Neuronal stem cell (in vitro differentiated cells): ENCODE measurements at regions not wholly inside any gene's neighbourhood (a gene's known extent, or its start where the extent isn't known, plus 50 kb on each side); places are given as distances from the start of the nearest gene placed in this dataset.
A peak's percentile ranks its signal among the peaks of the same experiment; 100 is the strongest.

Source experiments
- DNase-seq: peaks from one replicate; pipeline ENCODE4 v3.0.0-alpha.2; 2013; ENCODE audit warnings: low spot score
- H2AFZ ChIP-seq: one replicate; pipeline ENCODE4 v1.6.1; 2013; ENCODE audit warnings: mild to moderate bottlenecking, low read length, inconsistent platforms
- H2AK5ac ChIP-seq: 2 replicates; pipeline ENCODE4 v1.6.1; 2013; ENCODE audit warnings: low read depth, mild to moderate bottlenecking, inconsistent platforms, low read length, moderate library complexity, mixed read lengths
- H2BK120ac ChIP-seq: 2 replicates; pipeline ENCODE4 v1.6.1; 2013; ENCODE audit warnings: low read depth, mild to moderate bottlenecking, inconsistent platforms, low read length, moderate library complexity, mixed read lengths
- H2BK12ac ChIP-seq: one replicate; pipeline ENCODE4 v1.6.1; 2013; ENCODE audit warnings: low read length, inconsistent platforms
- H2BK15ac ChIP-seq: 2 replicates; pipeline ENCODE4 v1.6.1; 2013; ENCODE audit warnings: mild to moderate bottlenecking, low read length, inconsistent platforms, mixed read lengths
- H2BK5ac ChIP-seq: one replicate; pipeline ENCODE4 v1.6.1; 2013; ENCODE audit warnings: inconsistent platforms, mild to moderate bottlenecking, low read length, moderate library complexity
- H3K14ac ChIP-seq: one replicate; pipeline ENCODE4 v1.6.1; 2013; ENCODE audit warnings: low read length, inconsistent platforms
- H3K18ac ChIP-seq: 2 replicates; pipeline ENCODE4 v1.6.1; 2013; ENCODE audit warnings: low read length, inconsistent platforms
- H3K23ac ChIP-seq: 2 replicates; pipeline ENCODE4 v1.6.1; 2013; ENCODE audit warnings: low read depth, mild to moderate bottlenecking, mixed read lengths, low read length, inconsistent platforms; ENCODE audit not compliant: poor library complexity
- H3K27ac ChIP-seq: replicated peaks from 3 replicates; pipeline ENCODE4 v1.5.1; 2013; ENCODE audit warnings: low read length, inconsistent platforms
- H3K27me3 ChIP-seq, 3 experiments: 2 replicates each; pipeline ENCODE4 v1.6.1; 2013; ENCODE audit warnings: low read length in 3 of 3, mild to moderate bottlenecking in 2 of 3, inconsistent platforms in 1 of 3, low read depth in 1 of 3, mixed read lengths in 1 of 3, moderate library complexity in 1 of 3; ENCODE audit not compliant: control insufficient read depth in 3 of 3, insufficient read depth in 3 of 3
- H3K36me3 ChIP-seq, 2 donors: replicated peaks in 1 of 2; 2 replicates each; pipeline ENCODE4 v1.6.1; 2013; ENCODE audit warnings: low read length in 2 of 2; ENCODE audit not compliant: control insufficient read depth in 2 of 2, insufficient read depth in 2 of 2
- H3K4ac ChIP-seq: 2 replicates; pipeline ENCODE4 v1.6.1; 2013; ENCODE audit warnings: inconsistent platforms, mild to moderate bottlenecking, low read length, moderate library complexity
- H3K4me1 ChIP-seq, 2 donors: 1 replicate in 1 of 2; 2 replicates in 1 of 2; pipeline ENCODE4 v1.6.1; 2013; ENCODE audit warnings: low read length in 2 of 2, low read depth in 1 of 2; ENCODE audit not compliant: control insufficient read depth in 2 of 2, insufficient read depth in 1 of 2
- H3K4me2 ChIP-seq: one replicate; pipeline ENCODE4 v1.6.1; 2013; ENCODE audit warnings: mild to moderate bottlenecking, low read length, inconsistent platforms; ENCODE audit not compliant: insufficient read depth, poor library complexity, severe bottlenecking
- H3K4me3 ChIP-seq, 2 donors: 2 replicates each; pipeline ENCODE4 v1.5.1; 2013; ENCODE audit warnings: low read length in 2 of 2, mild to moderate bottlenecking in 2 of 2, inconsistent platforms in 1 of 2, moderate library complexity in 1 of 2
- H3K79me1 ChIP-seq: one replicate; pipeline ENCODE4 v1.6.1; 2013; ENCODE audit warnings: low read depth, mild to moderate bottlenecking, inconsistent platforms, low read length, moderate library complexity
- H3K9ac ChIP-seq: one replicate; pipeline ENCODE4 v1.6.1; 2013; ENCODE audit warnings: mild to moderate bottlenecking, low read depth, low read length, inconsistent platforms; ENCODE audit not compliant: poor library complexity
- H3K9me3 ChIP-seq, 2 donors: replicated peaks in 1 of 2; 2 replicates each; pipeline versions ENCODE3 to v1.6.1; 2013; ENCODE audit warnings: low read length in 2 of 2, mild to moderate bottlenecking in 2 of 2, inconsistent platforms in 1 of 2, low read depth in 1 of 2, mixed read lengths in 1 of 2, moderate library complexity in 1 of 2; ENCODE audit not compliant: control insufficient read depth in 2 of 2, insufficient read depth in 1 of 2
- H4K8ac ChIP-seq: one replicate; pipeline ENCODE4 v1.6.1; 2013; ENCODE audit warnings: low read depth, mild to moderate bottlenecking, inconsistent platforms, low read length, moderate library complexity
- H4K91ac ChIP-seq: one replicate; pipeline ENCODE4 v1.6.1; 2013; ENCODE audit warnings: low read length, low read depth, mild to moderate bottlenecking, inconsistent platforms; ENCODE audit not compliant: poor library complexity
- WGBS, 2 donors: extraction: QIAGEN DNeasy Blood & Tissue Kit; methylation state at CpG; one replicate each; pipeline ENCODE4 v1.1.7; 2013; ENCODE audit warnings: missing lambda C conversion rate in 2 of 2, mixed read lengths in 1 of 2; ENCODE audit not compliant: insufficient read length in 2 of 2, insufficient replicate concordance in 1 of 2; ENCODE audit errors: extremely low coverage in 2 of 2; 5-methylcytosine and 5-hydroxymethylcytosine counted together

DNA sequence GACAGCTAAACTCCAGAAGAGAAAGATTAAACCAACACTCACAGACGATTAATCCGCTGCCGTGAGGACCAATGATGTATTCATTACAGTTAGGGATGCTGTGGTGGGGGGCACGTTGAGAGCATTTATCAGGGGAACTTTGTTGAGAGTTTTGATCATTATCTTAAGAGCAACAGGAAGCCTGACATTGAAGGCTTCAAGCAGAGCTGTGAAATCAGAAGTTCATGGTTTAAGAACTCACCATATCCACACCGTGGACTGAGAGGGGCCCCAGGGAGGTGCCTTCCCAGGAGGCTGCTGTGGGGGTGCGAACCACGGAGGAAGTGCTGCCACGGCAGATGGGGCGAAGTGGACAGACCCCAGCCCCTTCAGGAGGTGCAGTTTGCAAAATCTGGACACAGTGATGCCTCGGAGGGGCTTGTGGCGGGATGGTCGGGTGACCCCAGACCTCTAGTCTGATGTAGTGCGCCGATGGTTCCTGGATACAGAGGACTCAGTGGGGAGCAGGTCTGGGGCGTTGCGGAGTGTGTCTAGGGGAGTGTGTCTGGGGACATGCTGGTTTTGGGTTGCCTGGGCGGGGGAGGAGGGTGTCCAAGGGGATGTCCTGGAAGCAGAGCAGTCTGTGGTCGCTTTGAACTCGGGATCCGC, 73.0 kb downstream of the DIO3 start:
- DNase-seq: no peak
- H3K4me2 ChIP-seq: no peak overlapping the region
- peak overlapping the region; percentile 25 for H2BK5ac ChIP-seq
- H2BK120ac ChIP-seq: peak overlapping the region; percentile 10
- H2BK15ac ChIP-seq: peak overlapping the region; percentile 16
- no peak overlapping the region for H2AFZ ChIP-seq
- H3K36me3 ChIP-seq: no peaks in the 10 kb centered on the region
- H4K91ac ChIP-seq: no peak overlapping the region
- peaks cover 0 to 2% of the 10 kb centered on the region in 2 donors for H3K9me3 ChIP-seq
- H3K27ac ChIP-seq: no peak overlapping the region
- no peak overlapping the region for H3K23ac ChIP-seq
- no peak overlapping the region for H3K4ac ChIP-seq
- no CpG with 5 or more reads among the region's 20 CpGs for WGBS, 2 donors
- no peaks in the 10 kb centered on the region for H3K79me1 ChIP-seq
- H3K18ac ChIP-seq: peak overlapping the region; percentile 36
- no peak overlapping the region for H4K8ac ChIP-seq
- H3K4me3 ChIP-seq: no peak overlapping the region
- no peak overlapping the region for H3K14ac ChIP-seq
- peaks cover 0 to 5% (median 0%) of the 10 kb centered on the region in 3 experiments for H3K27me3 ChIP-seq
- H2BK12ac ChIP-seq: peak overlapping the region; percentile 30
- H3K9ac ChIP-seq: no peak overlapping the region
- H3K4me1 ChIP-seq: peaks cover 0 to 2% of the 10 kb centered on the region in 2 donors
- peak overlapping the region; percentile 71 for H2AK5ac ChIP-seq

DNA sequence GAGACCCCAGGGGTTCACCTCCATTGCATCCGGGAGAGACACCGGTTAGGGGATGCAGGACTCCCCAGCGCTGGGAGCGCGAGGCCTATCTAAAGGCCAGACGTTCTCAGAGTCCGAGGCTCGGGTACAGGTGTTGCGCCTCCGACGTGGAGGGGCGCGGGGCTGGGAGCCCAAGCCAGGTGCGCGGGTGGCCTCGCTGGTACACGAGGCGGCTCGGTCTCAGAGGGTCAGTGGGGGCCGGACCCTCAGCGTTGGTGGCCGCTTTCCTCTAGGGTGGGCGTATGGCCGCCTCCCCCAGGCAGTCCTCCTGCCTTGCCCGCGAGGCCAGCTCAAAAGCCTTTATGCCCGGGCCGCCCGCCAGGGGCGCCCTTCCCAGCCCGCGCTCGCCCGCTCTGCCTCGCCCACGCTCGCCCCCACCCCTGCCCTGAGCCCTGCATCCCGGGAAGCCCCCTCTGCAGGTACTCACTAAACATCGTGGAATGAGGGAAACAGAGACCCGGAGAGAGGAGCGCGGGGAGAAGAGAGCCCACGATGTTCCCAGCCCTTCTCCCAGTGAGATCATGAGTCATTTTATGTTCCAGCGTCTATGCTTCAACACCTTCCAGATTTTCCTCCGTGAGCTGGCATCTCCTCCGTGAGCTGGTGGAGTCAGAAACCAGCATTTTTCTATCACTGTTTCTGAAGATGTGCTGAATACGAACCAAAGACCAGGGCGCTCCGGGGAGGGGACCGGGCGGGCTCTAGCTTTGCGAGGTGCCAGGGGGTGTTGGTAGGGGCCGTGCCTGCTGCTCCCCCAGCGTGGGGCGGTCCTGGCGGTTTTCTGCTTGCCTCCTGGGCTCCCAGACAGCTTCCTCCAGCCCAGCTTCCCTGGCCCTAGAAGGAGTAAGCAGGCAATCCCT, 73.8 kb downstream of the DIO3 start:
- Histone ChIP-seq H2BK15ac (peak overlapping the region; percentile 16), H3K27ac (no peak overlapping the region), H3K9ac (peak overlapping the region; percentile 7), H2AK5ac (peak overlapping the region; percentile 41), H2AFZ (no peak overlapping the region), H3K79me1 (no peaks in the 10 kb centered on the region), H3K4ac (no peak overlapping the region), H3K4me3 (no peak overlapping the region), H2BK120ac (peak overlapping the region; percentile 10), H3K36me3 (no peaks in the 10 kb centered on the region), H4K91ac (no peak overlapping the region), H3K9me3 (peaks cover 0 to 2% of the 10 kb centered on the region in 2 donors), H3K4me2 (no peak overlapping the region), H2BK12ac (no peak overlapping the region), H3K27me3 (peaks cover 0 to 5% (median 0%) of the 10 kb centered on the region in 3 experiments), H3K23ac (peak overlapping the region; percentile 44), H3K14ac (no peak overlapping the region), H2BK5ac (peak overlapping the region; percentile 25), H4K8ac (no peak overlapping the region), H3K4me1 (peaks cover 0 to 2% of the 10 kb centered on the region in 2 donors), H3K18ac (peak overlapping the region; percentile 83)
- DNase-seq: no peak
- WGBS, 2 donors: no CpG with 5 or more reads among the region's 56 CpGs

DNA sequence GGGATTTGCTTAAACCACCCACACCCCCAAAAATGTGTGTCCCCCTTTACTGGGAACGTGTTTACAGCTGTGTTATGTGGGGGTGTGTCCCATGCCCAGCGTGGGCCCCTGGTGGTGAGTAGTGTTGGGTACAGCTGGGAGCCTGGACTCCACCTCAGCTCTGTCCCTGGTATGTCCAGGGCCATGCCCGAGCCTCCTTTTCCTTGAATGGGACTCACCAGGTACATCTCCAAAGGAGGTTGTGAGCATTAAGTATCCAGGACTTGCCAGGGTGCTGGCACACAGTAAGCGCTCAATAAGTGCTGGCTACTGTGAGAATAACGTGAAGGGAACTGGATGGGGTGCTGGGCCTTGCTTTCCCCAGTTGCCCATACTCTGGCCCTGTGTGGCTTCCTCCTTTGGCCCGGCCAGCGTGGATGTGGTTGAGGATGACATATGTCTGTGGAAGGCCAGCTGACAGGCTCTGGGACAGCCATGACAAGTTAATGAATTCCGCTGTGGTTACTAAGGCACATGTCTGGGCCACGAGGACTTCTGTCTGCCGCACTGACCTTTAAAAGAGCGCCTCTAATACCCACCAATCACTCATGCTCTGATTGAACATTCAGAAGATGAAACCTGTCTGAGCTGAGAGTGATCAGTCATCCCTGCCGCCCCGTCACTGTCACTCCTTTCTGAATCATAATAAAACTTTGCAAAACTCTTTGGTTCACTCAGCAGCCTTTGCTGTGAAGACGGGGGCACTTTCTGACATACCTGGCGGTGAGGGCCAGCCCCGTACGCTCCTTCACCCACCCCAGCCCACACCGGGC, 74.7 kb downstream of the DIO3 start:
- no peak overlapping the region for H2AFZ ChIP-seq
- peaks cover 0 to 2% of the 10 kb centered on the region in 2 donors for H3K4me1 ChIP-seq
- no peak overlapping the region for H2BK12ac ChIP-seq
- no peak overlapping the region for H3K14ac ChIP-seq
- H3K27ac ChIP-seq: no peak overlapping the region
- DNase-seq: no peak
- no peaks in the 10 kb centered on the region for H3K36me3 ChIP-seq
- H3K18ac ChIP-seq: no peak overlapping the region
- no CpG with 5 or more reads among the region's 18 CpGs for WGBS, 2 donors
- H3K9ac ChIP-seq: peak overlapping the region; percentile 7
- H3K27me3 ChIP-seq: peaks cover 0 to 5% (median 0%) of the 10 kb centered on the region in 3 experiments
- no peak overlapping the region for H2BK120ac ChIP-seq
- H3K23ac ChIP-seq: no peak overlapping the region
- H3K4me3 ChIP-seq: no peak overlapping the region
- peaks cover 0 to 2% of the 10 kb centered on the region in 2 donors for H3K9me3 ChIP-seq
- no peaks in the 10 kb centered on the region for H3K79me1 ChIP-seq
- no peak overlapping the region for H3K4ac ChIP-seq
- no peak overlapping the region for H4K8ac ChIP-seq
- H3K4me2 ChIP-seq: no peak overlapping the region
- no peak overlapping the region for H2BK15ac ChIP-seq
- peak overlapping the region; percentile 39 for H2AK5ac ChIP-seq
- H4K91ac ChIP-seq: no peak overlapping the region
- H2BK5ac ChIP-seq: no peak overlapping the region
